GM12874 (cell line): ENCODE measurements at regions not wholly inside any gene's neighbourhood (a gene's known extent, or its start where the extent isn't known, plus 50 kb on each side); places are given as distances from the start of the nearest gene placed in this dataset.

Experiments
- TF ChIP-seq, protein P1 (sequence below): IDR thresholded peaks from 2 replicates; pipeline ENCODE4 v1.5.1; 2011; ENCODE audit warnings: low read depth, mild to moderate bottlenecking, control low read depth, low read length, moderate library complexity; ENCODE audit not compliant: insufficient read depth

DNA sequence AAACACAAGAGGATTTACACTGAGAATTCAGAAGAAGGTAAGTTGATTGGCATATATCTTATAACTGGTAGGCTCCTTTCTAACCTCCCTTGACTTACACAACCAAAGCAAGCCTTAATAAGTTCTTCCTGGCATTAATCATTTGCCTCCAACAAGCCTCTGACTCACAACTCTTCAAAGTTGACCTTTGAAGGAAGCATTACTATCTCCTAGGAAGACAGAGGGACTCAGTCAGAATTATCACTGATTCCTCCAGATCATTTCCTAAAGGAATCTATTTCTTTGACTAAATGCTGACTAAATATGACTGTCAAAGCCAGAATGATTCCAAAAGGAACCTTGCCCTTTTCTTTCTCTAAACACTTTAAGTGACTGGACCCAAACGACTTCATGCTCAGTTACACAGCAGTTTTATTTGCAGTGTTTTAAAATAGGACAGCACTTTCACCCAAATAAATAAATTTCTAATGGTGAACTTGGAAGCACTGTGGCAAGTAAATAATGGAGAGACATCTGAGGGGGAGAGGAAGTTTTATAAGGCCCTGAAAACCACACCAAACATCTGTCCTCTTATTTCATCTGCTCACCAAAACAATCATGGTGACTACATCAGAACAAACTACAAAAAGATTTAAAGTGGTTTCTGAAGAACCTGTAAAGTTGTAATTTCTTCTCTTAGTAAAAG lies 128.2 kb downstream of the KLHL28 start:
- TF ChIP-seq, protein P1, sequence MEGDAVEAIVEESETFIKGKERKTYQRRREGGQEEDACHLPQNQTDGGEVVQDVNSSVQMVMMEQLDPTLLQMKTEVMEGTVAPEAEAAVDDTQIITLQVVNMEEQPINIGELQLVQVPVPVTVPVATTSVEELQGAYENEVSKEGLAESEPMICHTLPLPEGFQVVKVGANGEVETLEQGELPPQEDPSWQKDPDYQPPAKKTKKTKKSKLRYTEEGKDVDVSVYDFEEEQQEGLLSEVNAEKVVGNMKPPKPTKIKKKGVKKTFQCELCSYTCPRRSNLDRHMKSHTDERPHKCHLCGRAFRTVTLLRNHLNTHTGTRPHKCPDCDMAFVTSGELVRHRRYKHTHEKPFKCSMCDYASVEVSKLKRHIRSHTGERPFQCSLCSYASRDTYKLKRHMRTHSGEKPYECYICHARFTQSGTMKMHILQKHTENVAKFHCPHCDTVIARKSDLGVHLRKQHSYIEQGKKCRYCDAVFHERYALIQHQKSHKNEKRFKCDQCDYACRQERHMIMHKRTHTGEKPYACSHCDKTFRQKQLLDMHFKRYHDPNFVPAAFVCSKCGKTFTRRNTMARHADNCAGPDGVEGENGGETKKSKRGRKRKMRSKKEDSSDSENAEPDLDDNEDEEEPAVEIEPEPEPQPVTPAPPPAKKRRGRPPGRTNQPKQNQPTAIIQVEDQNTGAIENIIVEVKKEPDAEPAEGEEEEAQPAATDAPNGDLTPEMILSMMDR: no peak

DNA sequence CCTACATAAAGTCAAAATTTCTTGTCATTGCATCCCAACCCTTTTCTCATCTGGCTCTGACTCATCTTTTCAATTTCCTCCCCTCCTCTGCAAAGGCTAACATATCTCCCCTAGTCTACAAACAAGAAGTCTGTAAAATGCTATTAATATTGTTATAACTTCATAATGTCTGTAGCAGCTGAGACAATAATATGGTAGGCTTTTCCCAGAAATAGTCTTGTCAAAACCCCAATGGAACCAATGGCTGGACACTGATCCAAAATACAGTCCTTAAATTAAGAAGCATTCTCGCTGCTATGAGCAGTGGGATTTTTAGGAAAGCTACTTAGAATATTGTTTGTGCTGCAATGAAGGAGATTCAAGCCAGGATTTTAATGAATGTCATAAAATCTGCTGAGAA lies 131.4 kb downstream of the KLHL28 start:
- TF ChIP-seq, protein P1: no peak

DNA sequence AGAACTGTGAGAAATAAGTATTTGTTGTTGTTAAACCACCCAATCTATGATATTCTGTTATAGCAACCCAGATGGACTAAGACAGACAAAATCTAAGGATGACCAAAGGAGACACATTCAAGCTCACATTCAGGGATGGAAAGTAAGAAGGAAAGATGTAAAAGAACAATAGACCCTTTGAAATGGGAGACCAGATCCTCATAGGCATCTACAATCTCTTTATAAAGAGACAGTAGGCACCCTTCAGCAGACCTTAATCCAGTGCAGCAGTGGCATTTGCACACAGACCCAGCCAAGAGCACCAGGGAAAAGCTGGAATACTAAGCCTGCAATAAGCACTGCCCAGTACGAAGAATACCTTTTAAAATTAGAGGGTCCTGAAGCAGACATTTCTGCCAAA lies 132.7 kb downstream of the KLHL28 start:
- TF ChIP-seq, protein P1: no peak

DNA sequence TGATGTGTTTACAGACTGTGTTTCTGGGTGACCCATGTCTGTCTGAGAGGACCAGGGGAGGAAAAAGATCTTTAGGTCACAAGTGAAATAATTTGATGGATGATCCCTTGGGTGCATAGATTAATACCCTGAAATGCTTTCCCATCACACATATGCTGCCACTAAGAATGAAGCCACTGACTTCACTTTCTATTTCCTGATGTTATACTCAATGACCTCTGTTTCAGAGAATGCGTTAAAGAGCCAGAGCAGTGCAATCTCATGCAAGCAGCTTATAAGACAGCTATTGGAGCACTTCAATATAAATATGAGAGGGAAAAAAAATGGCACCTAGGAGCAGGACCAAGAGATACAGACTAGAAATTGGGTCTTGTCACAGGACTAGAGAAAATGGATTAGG lies 133.7 kb downstream of the KLHL28 start:
- TF ChIP-seq, protein P1: no peak

DNA sequence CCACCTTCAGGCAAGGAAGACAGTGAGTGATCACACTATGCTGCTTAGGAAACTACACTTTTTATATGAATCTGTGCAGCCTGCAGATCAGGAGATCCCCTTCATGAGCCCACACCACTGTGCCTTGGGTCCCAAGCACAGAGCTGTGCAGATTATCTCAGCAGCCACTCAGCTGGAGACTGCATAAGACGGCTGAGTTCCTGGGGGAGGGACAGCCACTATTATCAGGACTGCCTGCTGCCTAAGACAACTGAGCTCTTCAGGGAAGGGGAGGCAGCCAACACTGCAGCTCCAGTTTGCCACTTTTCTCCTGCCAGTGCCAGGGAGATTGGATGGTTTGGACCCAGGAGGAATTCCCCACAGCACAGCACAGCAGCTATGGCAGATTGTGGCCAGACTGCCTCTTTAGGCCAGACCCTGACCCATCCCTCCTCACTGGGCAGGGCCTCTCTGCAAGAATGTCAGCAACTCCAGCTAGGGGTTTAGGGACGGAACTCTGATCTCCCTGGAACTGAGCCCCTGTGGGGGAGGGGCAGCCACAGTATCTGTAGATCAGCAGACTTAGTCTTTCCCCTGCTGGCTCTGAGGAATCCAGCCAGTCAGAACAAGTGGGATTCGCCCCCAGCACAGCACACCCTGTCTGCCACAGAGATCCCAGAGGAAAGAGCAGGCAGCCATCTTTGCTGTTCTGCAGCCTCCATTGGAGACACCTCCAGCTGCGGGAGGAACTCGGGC lies 141.3 kb downstream of the KLHL28 start:
- TF ChIP-seq, protein P1: no peak

DNA sequence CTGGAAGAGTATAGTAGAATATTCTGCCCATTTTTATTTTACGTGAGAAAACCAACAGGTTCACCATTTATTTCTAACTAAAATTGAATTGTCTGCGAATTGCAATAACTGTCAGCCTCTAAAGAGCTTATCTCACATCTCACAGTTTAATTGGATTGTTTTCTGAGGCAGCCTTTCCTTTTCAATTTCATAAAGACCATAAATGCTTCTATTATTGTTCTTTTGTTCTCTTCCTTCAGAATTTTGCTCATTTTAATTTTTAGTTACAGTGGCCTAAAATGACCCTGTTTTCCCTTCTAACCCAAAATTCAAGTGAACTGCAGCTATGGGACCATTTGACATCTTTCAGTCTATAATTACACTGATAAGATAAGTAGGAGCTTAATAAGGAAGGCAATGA lies 147.6 kb downstream of the KLHL28 start:
- TF ChIP-seq, protein P1: no peak

DNA sequence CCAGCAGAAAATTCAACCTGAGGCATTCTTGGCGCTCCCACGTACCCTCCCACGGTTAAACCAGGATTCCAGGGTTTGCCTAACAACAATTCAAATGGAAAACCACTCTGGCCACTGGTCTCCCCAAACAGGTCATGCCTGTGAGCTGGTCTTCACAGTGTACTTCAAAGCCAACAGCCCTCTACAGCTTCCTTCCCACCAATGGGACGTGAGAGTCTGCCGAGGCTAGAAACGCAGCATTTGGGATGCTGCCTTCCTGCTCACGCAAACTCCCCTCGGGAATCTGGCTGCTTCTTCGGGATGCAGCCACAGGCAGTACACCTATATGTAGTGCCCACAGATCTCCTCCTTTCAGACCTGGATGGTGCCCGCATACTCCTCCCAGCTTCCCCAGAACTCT lies 149.1 kb downstream of the KLHL28 start:
- TF ChIP-seq, protein P1: no peak
